ENCODE measurements at regions not wholly inside any gene's neighbourhood (a gene's known extent, or its start where the extent isn't known, plus 50 kb on each side); places are given as distances from the start of the nearest gene placed in this dataset.

DNA sequence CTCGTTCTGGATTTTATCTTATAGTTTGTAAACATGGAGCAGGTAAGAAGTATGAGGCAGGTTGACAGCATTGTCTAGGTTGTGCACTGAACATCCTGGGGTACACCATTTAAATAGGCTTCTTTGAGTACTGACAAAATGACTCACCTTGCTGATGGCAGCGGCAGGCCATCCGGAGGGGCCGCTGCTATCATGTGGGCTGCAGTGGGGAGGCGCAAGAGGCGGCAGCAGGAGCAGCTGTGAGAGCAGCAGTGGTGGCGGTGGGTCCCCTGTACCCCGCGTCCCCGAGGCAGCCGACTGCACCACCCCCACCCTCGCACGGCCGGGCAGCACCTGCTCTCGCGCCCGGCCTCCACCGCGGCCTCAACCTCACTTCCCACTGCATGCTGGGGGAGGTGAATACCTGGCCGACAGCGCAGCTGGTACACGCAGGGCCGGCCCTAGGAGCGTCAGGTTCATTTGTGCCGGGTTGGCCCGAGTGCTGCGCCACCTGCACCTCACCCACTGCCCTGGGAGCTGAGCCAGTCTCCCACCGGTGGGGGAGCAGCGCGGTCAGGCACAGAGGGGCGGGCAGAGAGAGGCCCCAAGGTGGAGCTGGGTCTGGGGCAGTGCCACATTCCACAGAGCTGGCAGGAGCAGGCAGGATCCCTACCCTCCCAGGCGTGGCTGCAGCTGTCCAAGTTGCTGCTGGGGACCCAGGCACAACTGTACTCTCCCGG, 154.5 kb upstream of the RBMS1 start:
- H3K4me3 Mint-ChIP-seq, result no peak overlapping the region
- no peaks in the 10 kb centered on the region for H3K36me3 Mint-ChIP-seq (ENCODE audit: low read depth)
- no peak for DNase-seq
- no peaks in the 10 kb centered on the region for H3K27me3 Mint-ChIP-seq (ENCODE audit: low read depth)
- no peaks in the 10 kb centered on the region for H3K9me3 Mint-ChIP-seq
- peaks cover 28% of the 10 kb centered on the region for H3K4me1 Mint-ChIP-seq (ENCODE audit: low read depth)
- intact Hi-C loops (cut with micrococcal nuclease), result no loop called here
- CTCF ChIA-PET, result no interaction called here
- H3K27ac Mint-ChIP-seq, result no peak overlapping the region

DNA sequence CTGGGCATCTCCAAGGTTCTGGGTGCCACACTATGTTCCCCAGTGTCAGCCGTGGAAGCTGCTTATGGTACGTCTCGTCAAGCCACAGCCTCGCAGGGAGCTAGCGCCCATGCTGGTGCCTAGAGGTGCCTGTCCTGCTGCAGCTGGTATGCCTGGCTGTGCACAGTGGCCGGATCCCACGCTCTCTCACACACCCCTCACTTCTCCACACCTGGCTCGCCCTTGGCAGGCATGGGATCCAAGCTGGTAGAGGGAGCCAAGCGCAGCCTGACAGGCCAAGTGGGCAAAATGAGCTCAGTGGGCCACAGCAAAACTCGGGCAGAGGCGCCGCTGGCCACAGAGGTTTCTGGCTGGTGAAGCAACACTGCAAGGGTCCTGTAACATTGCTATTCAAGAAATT, 156.1 kb upstream of the RBMS1 start:
- peaks cover 30% of the 10 kb centered on the region for H3K4me1 Mint-ChIP-seq (ENCODE audit: low read depth)
- intact Hi-C loops (cut with micrococcal nuclease), result loop anchor here (5.0 kb wide), 5 partner anchors 157 to 317 kb away; partner anchors contain the start of gene RBMS1
- no peaks in the 10 kb centered on the region for H3K9me3 Mint-ChIP-seq
- CTCF ChIA-PET, result interaction anchor here (0.6 to 1.1 kb wide), 2 partner anchors 220 to 326 kb away, joined by 3 to 5 read pairs; no protein-coding TSS in a partner anchor
- no peak overlapping the region for H3K27ac Mint-ChIP-seq
- no peaks in the 10 kb centered on the region for H3K36me3 Mint-ChIP-seq (ENCODE audit: low read depth)
- H3K27me3 Mint-ChIP-seq (ENCODE audit: low read depth), result no peaks in the 10 kb centered on the region
- no peak for DNase-seq
- H3K4me3 Mint-ChIP-seq, result no peak overlapping the region

DNA sequence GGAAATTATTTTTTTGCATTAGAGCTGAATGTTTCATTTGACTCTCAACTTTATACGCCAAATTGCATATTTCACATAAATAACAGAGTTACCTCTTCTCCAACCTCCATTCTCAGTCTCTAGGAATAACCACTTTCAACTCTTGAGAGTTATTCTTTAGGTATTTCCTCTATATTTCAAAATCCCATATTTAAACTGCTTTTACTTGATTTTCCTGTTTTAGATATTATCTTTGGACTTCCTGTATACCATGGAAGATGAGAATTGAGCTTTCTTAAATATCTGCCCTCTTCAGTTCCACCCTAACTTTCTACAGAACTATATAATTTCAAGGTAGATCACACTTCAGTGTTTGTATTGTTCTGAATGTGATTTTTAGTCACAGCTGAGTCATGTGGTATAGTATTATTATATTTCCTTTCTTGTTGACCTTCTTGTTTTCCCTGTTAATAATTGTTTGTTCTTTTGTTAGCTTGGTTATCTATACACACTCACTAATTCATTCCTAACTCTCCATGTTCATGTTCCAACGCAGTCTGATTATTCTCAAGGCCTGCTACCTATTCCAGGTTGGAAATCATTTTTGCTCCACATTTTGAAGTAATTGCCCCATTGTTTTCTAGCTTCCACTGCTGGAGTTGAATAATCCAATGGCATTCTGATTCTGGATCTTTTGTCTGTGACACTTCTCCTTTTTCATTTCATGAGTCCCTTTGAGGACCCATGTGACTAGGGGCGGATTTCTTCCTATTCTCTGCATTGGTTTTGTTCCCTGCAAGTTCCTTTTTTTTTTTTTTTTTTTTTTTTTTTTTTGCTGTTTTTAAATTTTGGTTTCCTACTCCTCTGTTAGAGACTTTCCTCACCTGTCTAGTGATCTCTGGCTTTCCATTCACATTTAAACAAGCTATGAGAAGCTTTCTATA, 156.8 kb upstream of the RBMS1 start:
- H3K27ac Mint-ChIP-seq, result no peak overlapping the region
- H3K27me3 Mint-ChIP-seq (ENCODE audit: low read depth), result no peaks in the 10 kb centered on the region
- no peaks in the 10 kb centered on the region for H3K9me3 Mint-ChIP-seq
- intact Hi-C loops (cut with micrococcal nuclease), result loop anchor here (5.0 kb wide), 5 partner anchors 158 to 318 kb away; partner anchors contain the start of gene RBMS1
- CTCF ChIA-PET, result interaction anchor here (0.7 to 1.0 kb wide), 2 partner anchors 16 to 429 kb away, joined by 3 read pairs; no protein-coding TSS in a partner anchor
- no peak overlapping the region for H3K4me3 Mint-ChIP-seq
- DNase-seq, result no peak
- no peaks in the 10 kb centered on the region for H3K36me3 Mint-ChIP-seq (ENCODE audit: low read depth)
- H3K4me1 Mint-ChIP-seq (ENCODE audit: low read depth), result peaks cover 30% of the 10 kb centered on the region

DNA sequence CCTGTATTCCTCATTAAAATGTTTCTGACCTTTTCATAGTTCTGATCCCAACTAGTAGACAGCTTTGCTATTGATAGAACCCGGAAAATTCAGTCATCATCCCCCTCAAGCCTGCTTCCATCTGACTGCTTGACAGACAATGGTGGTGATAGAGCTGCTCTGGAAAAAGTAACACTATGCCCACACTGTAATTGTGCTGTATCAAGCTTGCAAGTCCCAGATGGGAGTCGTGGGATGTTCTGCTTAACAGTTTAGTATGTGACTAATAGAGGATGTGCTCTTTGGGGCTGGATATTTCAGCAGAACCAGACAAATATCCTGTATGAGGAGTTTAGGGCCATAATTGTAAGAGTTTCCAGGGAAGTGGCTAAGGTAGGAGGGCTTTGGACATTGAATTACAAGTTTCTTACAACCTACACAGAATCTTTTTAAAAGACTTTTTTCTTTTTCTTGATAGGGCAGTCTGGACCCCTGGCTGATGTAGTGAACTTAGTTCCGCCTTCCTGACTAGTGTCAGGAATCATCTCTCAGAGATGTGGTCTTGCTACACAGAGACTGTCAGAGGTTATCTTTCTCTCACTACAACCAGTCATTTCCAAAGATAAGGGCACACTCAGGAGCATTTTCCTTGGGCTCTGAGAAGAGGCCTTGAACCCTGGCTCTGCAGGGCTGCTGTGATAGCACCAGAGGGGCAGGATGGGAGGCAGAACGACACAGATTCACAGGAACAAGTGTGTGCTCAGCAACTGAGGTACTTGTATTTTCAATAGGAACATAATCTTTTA, 158.0 kb upstream of the RBMS1 start:
- CTCF ChIA-PET, result interaction anchor here (0.6 kb wide), 2 partner anchors 46 to 341 kb away, joined by 3 read pairs; no protein-coding TSS in a partner anchor
- H3K36me3 Mint-ChIP-seq (ENCODE audit: low read depth), result no peaks in the 10 kb centered on the region
- H3K9me3 Mint-ChIP-seq, result no peaks in the 10 kb centered on the region
- no peak overlapping the region for H3K27ac Mint-ChIP-seq
- H3K27me3 Mint-ChIP-seq (ENCODE audit: low read depth), result no peaks in the 10 kb centered on the region
- no peak for DNase-seq
- peaks cover 30% of the 10 kb centered on the region for H3K4me1 Mint-ChIP-seq (ENCODE audit: low read depth)
- no peak overlapping the region for H3K4me3 Mint-ChIP-seq
- intact Hi-C loops (cut with micrococcal nuclease), result loop anchor here (1.0 to 5.0 kb wide), 8 partner anchors 15 to 427 kb away; partner anchors contain the start of gene RBMS1

- H3K9me3 Mint-ChIP-seq, result no peaks in the 10 kb centered on the region
Measured at GRCh38 chr2:160652236-160652635, 158.6 kb upstream of the RBMS1 start.

GRCh38 chr2:160657196-160657595, 163.6 kb upstream of the RBMS1 start:
- CTCF ChIA-PET, result interaction anchor here (0.7 to 1.0 kb wide), 3 partner anchors 9 to 482 kb away, joined by 3 to 4 read pairs (median 3); no protein-coding TSS in a partner anchor
- no peak for DNase-seq
- H3K4me3 Mint-ChIP-seq, result no peak overlapping the region
- no peaks in the 10 kb centered on the region for H3K9me3 Mint-ChIP-seq
- no peaks in the 10 kb centered on the region for H3K27me3 Mint-ChIP-seq (ENCODE audit: low read depth)
- H3K36me3 Mint-ChIP-seq (ENCODE audit: low read depth), result no peaks in the 10 kb centered on the region
- H3K27ac Mint-ChIP-seq, result no peak overlapping the region
- intact Hi-C loops (cut with micrococcal nuclease), result no loop called here
- peaks cover 12% of the 10 kb centered on the region for H3K4me1 Mint-ChIP-seq (ENCODE audit: low read depth)

More at GRCh38 chr2:160652236-160652635, 158.6 kb upstream of the RBMS1 start:
- H3K27me3 Mint-ChIP-seq (ENCODE audit: low read depth), result no peaks in the 10 kb centered on the region
- peaks cover 30% of the 10 kb centered on the region for H3K4me1 Mint-ChIP-seq (ENCODE audit: low read depth)
- H3K4me3 Mint-ChIP-seq, result no peak overlapping the region
- peak overlapping the region; percentile 17 for H3K27ac Mint-ChIP-seq
- H3K36me3 Mint-ChIP-seq (ENCODE audit: low read depth), result no peaks in the 10 kb centered on the region
- CTCF ChIA-PET, result interaction anchor here (0.6 kb wide), 1 partner anchor 340 kb away, joined by 3 read pairs; no protein-coding TSS in a partner anchor
- intact Hi-C loops (cut with micrococcal nuclease), result loop anchor here (1.0 to 5.0 kb wide), 8 partner anchors 14 to 427 kb away; partner anchors contain the start of gene RBMS1
- DNase-seq, result peak; percentile 87

DNA sequence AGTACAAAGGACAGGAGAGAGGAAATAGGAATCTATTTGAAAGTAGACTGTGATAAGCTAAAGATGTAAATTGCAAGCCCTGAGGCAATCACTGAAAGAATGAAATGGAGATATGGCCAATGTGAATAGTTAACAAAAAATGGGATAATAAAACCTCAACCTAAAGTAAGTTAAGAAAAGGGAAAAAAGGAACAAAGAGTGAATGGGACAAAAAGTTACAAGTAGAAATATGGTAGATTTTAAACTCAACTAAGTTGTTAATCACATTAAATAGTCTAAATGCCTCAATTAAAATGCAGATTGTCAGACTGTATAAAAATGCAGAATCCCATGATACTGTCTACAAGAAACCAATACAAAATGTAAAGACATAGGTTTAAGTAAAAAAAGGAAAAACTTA, 165.2 kb upstream of the RBMS1 start:
- Mint-ChIP-seq H3K4me3 (no peak overlapping the region), H3K27me3 (ENCODE audit: low read depth) (no peaks in the 10 kb centered on the region), H3K36me3 (ENCODE audit: low read depth) (no peaks in the 10 kb centered on the region), H3K27ac (no peak overlapping the region), H3K4me1 (ENCODE audit: low read depth) (no peaks in the 10 kb centered on the region), H3K9me3 (no peaks in the 10 kb centered on the region)
- DNase-seq, result no peak
- CTCF ChIA-PET, result no interaction called here
- intact Hi-C loops (cut with micrococcal nuclease), result no loop called here

GRCh38 chr2:160660741-160661140, 167.1 kb upstream of the RBMS1 start:
- H3K27ac Mint-ChIP-seq, result no peak overlapping the region
- H3K4me1 Mint-ChIP-seq (ENCODE audit: low read depth), result peaks cover under 1% of the 10 kb centered on the region
- intact Hi-C loops (cut with micrococcal nuclease), result no loop called here
- H3K36me3 Mint-ChIP-seq (ENCODE audit: low read depth), result no peaks in the 10 kb centered on the region
- H3K27me3 Mint-ChIP-seq (ENCODE audit: low read depth), result no peaks in the 10 kb centered on the region
- CTCF ChIA-PET, result interaction anchor here (0.6 kb wide), 1 partner anchor 310 kb away, joined by 3 read pairs; no protein-coding TSS in a partner anchor
- no peak for DNase-seq
- no peak overlapping the region for H3K4me3 Mint-ChIP-seq
- H3K9me3 Mint-ChIP-seq, result no peaks in the 10 kb centered on the region

DNA sequence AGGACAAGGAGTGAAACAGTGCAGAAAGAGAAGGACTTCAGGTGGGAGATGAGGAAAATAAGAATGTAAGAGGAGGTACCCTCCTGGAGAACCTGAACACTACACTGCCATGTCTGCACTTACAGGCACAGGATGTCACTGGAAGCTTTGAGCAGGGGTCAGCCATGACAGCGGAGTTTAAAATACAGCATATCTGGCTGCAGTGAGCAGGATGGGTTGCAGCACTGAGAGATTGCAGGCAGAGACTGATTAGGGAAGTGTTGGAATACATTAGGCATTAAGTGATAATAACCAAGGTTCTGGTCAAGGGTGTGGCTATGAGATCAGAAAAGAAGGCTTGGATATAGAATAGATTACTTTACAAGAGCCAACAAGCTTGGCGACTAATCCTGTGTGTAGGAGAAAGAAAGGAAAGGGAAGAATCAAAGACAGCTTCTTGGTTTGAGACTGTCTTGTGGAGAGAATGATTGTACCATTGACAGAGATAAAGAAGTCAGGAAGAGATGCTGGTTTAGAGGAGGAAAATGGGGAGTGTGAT, 171.1 kb upstream of the RBMS1 start:
- CTCF ChIA-PET, result no interaction called here
- intact Hi-C loops (cut with micrococcal nuclease), result loop anchor here (5.0 kb wide), 1 partner anchor 312 kb away; no protein-coding TSS in a partner anchor
- Mint-ChIP-seq H3K9me3 (no peaks in the 10 kb centered on the region), H3K4me3 (no peak overlapping the region), H3K27me3 (ENCODE audit: low read depth) (no peaks in the 10 kb centered on the region), H3K4me1 (ENCODE audit: low read depth) (peaks cover 19% of the 10 kb centered on the region), H3K36me3 (ENCODE audit: low read depth) (no peaks in the 10 kb centered on the region), H3K27ac (no peak overlapping the region)
- DNase-seq, result no peak

GRCh38 chr2:160666154-160667060, 172.8 kb upstream of the RBMS1 start:
- Mint-ChIP-seq H3K36me3 (ENCODE audit: low read depth) (no peaks in the 10 kb centered on the region), H3K27ac (no peak overlapping the region), H3K27me3 (ENCODE audit: low read depth) (no peaks in the 10 kb centered on the region), H3K4me3 (no peak overlapping the region), H3K9me3 (no peaks in the 10 kb centered on the region), H3K4me1 (ENCODE audit: low read depth) (peaks cover 19% of the 10 kb centered on the region)
- intact Hi-C loops (cut with micrococcal nuclease), result loop anchor here (1.0 to 5.0 kb wide), 3 partner anchors 14 to 411 kb away; no protein-coding TSS in a partner anchor
- CTCF ChIA-PET, result interaction anchor here (0.6 to 1.0 kb wide), 4 partner anchors 10 to 236 kb away, joined by 3 read pairs; no protein-coding TSS in a partner anchor
- DNase-seq, result no peak
